SU-DHL-6 (cell line): ENCODE measurements at regions not wholly inside any gene's neighbourhood (a gene's known extent, or its start where the extent isn't known, plus 50 kb on each side); places are given as distances from the start of the nearest gene placed in this dataset.

Source experiments
- H2AFZ ChIP-seq: fragments of 200-600 bp; sonication (generic); 2 replicates; pipeline ENCODE4 v1.6.1; 2014; ENCODE audit warnings: low read depth, mild to moderate bottlenecking, moderate library complexity, mixed read lengths, antibody characterized with exemption, low read length; ENCODE audit not compliant: severe bottlenecking
- H3F3A ChIP-seq: fragments of 200-600 bp; shearing (Covaris generic); 2 replicates; pipeline ENCODE4 v1.6.0; 2016; ENCODE audit warnings: antibody characterized with exemption, mild to moderate bottlenecking; ENCODE audit not compliant: insufficient read depth
- H3K27ac ChIP-seq: fragments of 200-600 bp; sonication (generic); 2 replicates; pipeline ENCODE4 v1.5.1; 2016; ENCODE audit warnings: low read depth, mild to moderate bottlenecking, low read length, moderate library complexity, mixed read lengths
- H3K27me3 ChIP-seq: fragments of 200-600 bp; sonication (generic), shearing (Covaris generic); 2 replicates; pipeline ENCODE4 v1.6.0; 2014; ENCODE audit warnings: mild to moderate bottlenecking, low read length
- H3K36me3 ChIP-seq: fragments of 200-600 bp; sonication (generic); 2 replicates; pipeline ENCODE4 v1.6.1; 2014; ENCODE audit warnings: mild to moderate bottlenecking, low read length, mixed read lengths
- H3K4me2 ChIP-seq: fragments of 300-600, 200-600 bp; shearing (Covaris generic), sonication (generic); 2 replicates; pipeline ENCODE4 v1.6.0; 2014; ENCODE audit warnings: low read length, low read depth, mild to moderate bottlenecking; ENCODE audit not compliant: poor library complexity, severe bottlenecking
- H3K4me3 ChIP-seq: fragments of 200-600 bp; sonication (generic); 2 replicates; pipeline ENCODE4 v1.5.1; 2014; ENCODE audit warnings: antibody characterized with exemption, low read length, mild to moderate bottlenecking, mixed read lengths; ENCODE audit not compliant: insufficient read depth, poor library complexity, severe bottlenecking
- H3K79me2 ChIP-seq: fragments of 200-600 bp; sonication (generic); 2 replicates; pipeline ENCODE4 v1.6.1; 2014; ENCODE audit warnings: mild to moderate bottlenecking, low read length, moderate library complexity; ENCODE audit not compliant: insufficient read depth
- H3K9ac ChIP-seq: fragments of 200-600 bp; sonication (generic); 2 replicates; pipeline ENCODE4 v1.7.0; 2014; ENCODE audit warnings: mild to moderate bottlenecking, low read length
- H3K9me2 ChIP-seq: fragments of 200-600 bp; sonication (generic); replicated peaks from 2 replicates; pipeline ENCODE4 v1.6.1; 2014; ENCODE audit warnings: low read length; ENCODE audit not compliant: insufficient read depth
- H3K9me3 ChIP-seq: fragments of 200-600 bp; sonication (generic); 2 replicates; pipeline ENCODE4 v1.6.1; 2014; ENCODE audit warnings: low read length, mixed read lengths; ENCODE audit not compliant: insufficient read depth
- H4K20me1 ChIP-seq: fragments of 200-600 bp; sonication (generic); 2 replicates; pipeline ENCODE4 v1.6.1; 2014; ENCODE audit warnings: low read depth, mild to moderate bottlenecking, antibody characterized with exemption, low read length, moderate library complexity, mixed read lengths
- CTCF ChIP-seq: fragments of 200-600 bp; sonication (generic); IDR thresholded peaks from one replicate; pipeline ENCODE4 v1.5.1; 2017; ENCODE audit warnings: antibody characterized with exemption, mild to moderate bottlenecking, low read length, moderate library complexity; ENCODE audit not compliant: insufficient read depth, poor library complexity, severe bottlenecking
- EZH2phosphoT487 ChIP-seq: fragments of 200-600 bp; sonication (generic), shearing (Covaris generic); conservative IDR thresholded peaks from 2 replicates; pipeline ENCODE4 v1.6.1; 2018; ENCODE audit warnings: mild to moderate bottlenecking, antibody characterized with exemption, low read length, moderate library complexity, mixed read lengths

GRCh38 chr5:32852535-32852934 is 141.4 kb downstream of the NPR3 start:
- H3K36me3 ChIP-seq: no peaks in the 10 kb centered on the region
- H3K9me2 ChIP-seq: no peaks in the 10 kb centered on the region
- H2AFZ ChIP-seq: no peak overlapping the region
- no peak overlapping the region for H3K27ac ChIP-seq
- no peaks in the 10 kb centered on the region for H3K79me2 ChIP-seq
- no peaks in the 10 kb centered on the region for H3K9me3 ChIP-seq
- no peak overlapping the region for H3K4me3 ChIP-seq
- no peak overlapping the region for H3K4me2 ChIP-seq
- H3K9ac ChIP-seq: no peak overlapping the region
- H3K27me3 ChIP-seq: no peaks in the 10 kb centered on the region
- no peaks in the 10 kb centered on the region; the same call in 1 of the 2 replicates for H3F3A ChIP-seq
- no peaks in the 10 kb centered on the region for H4K20me1 ChIP-seq
- TF ChIP-seq EZH2phosphoT487: no peak
- no peak for TF ChIP-seq CTCF

- Histone ChIP-seq H3K4me3 (no peak overlapping the region), H2AFZ (no peak overlapping the region), H3K79me2 (no peaks in the 10 kb centered on the region), H3K36me3 (no peaks in the 10 kb centered on the region), H4K20me1 (no peaks in the 10 kb centered on the region), H3K9me2 (no peaks in the 10 kb centered on the region), H3K27me3 (no peaks in the 10 kb centered on the region), H3K27ac (no peak overlapping the region), H3K9ac (no peak overlapping the region), H3F3A (no peaks in the 10 kb centered on the region; the same call in 1 of the 2 replicates), H3K4me2 (no peak overlapping the region), H3K9me3 (no peaks in the 10 kb centered on the region)
- TF ChIP-seq CTCF (no peak), EZH2phosphoT487 (no peak)
Observed at GRCh38 chr5:32852976-32853375, 141.9 kb downstream of the NPR3 start.

GRCh38 chr5:32854473-32854872 is 143.4 kb downstream of the NPR3 start:
- Histone ChIP-seq H3F3A (no peaks in the 10 kb centered on the region; the same call in 1 of the 2 replicates), H3K9me2 (no peaks in the 10 kb centered on the region)

More at GRCh38 chr5:32854473-32854872, 143.4 kb downstream of the NPR3 start:
- Histone ChIP-seq H3K79me2 (no peaks in the 10 kb centered on the region), H3K27ac (no peak overlapping the region), H3K36me3 (no peaks in the 10 kb centered on the region), H3K9ac (no peak overlapping the region), H4K20me1 (no peaks in the 10 kb centered on the region), H3K4me3 (no peak overlapping the region), H3K9me3 (no peaks in the 10 kb centered on the region), H3K27me3 (no peaks in the 10 kb centered on the region), H3K4me2 (no peak overlapping the region), H2AFZ (no peak overlapping the region)
- TF ChIP-seq EZH2phosphoT487 (no peak), CTCF (no peak)
